Left lung (tissue), 4 donors: ENCODE measurements at regions not wholly inside any gene's neighbourhood (a gene's known extent, or its start where the extent isn't known, plus 50 kb on each side); places are given as distances from the start of the nearest gene placed in this dataset.
"Not testable (repeated sequence)": the region's sequence is repeated elsewhere in the genome, so short reads cannot be mapped to it uniquely, and the experiment has no call there.

Experiments
- ATAC-seq: fragments of 200-7000 bp; cut with Tn5 transposase; one replicate; pipeline ENCODE4 v1.9.1; 2020; ENCODE audit warnings: moderate library complexity
- DNase-seq, 4 donors: peaks; one replicate each; pipeline ENCODE4 v3.0.0-alpha.2; 2013 to 2020
- H3K27ac ChIP-seq, 2 donors: fragments of 200-600 bp; sonication (generic) in 1 of 2; one replicate each; pipeline versions ENCODE4 v1.5.0 to v1.8.0; 2020 to 2021
- H3K27me3 ChIP-seq, 2 donors: fragments of 200-600 bp; sonication (generic) in 1 of 2; one replicate each; pipeline versions ENCODE4 v1.5.0 to v1.8.0; 2020 to 2021
- H3K36me3 ChIP-seq, 2 donors: fragments of 200-600 bp; sonication (generic) in 1 of 2; one replicate each; pipeline versions ENCODE4 v1.5.0 to v1.8.0; 2020 to 2021
- H3K4me1 ChIP-seq, 2 donors: fragments of 200-600 bp; one replicate each; pipeline ENCODE4 v1.8.0; 2021
- H3K4me3 ChIP-seq, 2 donors: fragments of 200-600 bp; sonication (generic) in 1 of 2; one replicate each; pipeline versions ENCODE4 v1.5.0 to v1.8.0; 2020 to 2021; ENCODE audit warnings: mild to moderate bottlenecking in 1 of 2
- H3K9me3 ChIP-seq, 2 donors: fragments of 200-600 bp; sonication (generic) in 1 of 2; one replicate each; pipeline versions ENCODE4 v1.5.0 to v1.8.0; 2020 to 2021
- intact Hi-C, 2 donors: fragments of 100-400 bp; cut with DNase I; formaldehyde crosslinking; loops; one replicate each; pipeline versions ENCODE4 v1.11.2 to v1.14.2; 2022
- TF ChIP-seq, protein P1 (sequence below), 2 donors: fragments of 200-600 bp; sonication (generic) in 1 of 2; IDR thresholded peaks; one replicate each; pipeline versions ENCODE4 v1.5.0 to v1.8.0; 2021; ENCODE audit warnings: antibody characterized with exemption in 2 of 2
- donor health status: DM: no; HTN: yes; CAD: no.
- donor health status: DM: no; HTN: no; CAD: no.

- Histone ChIP-seq H3K27me3 (no peaks in the 10 kb centered on the region), H3K36me3 (no peaks in the 10 kb centered on the region), H3K9me3 (no peaks in the 10 kb centered on the region), H3K4me1 (no peaks in the 10 kb centered on the region), H3K27ac (no peak overlapping the region), H3K4me3 (no peak overlapping the region)
- no peak for DNase-seq
- TF ChIP-seq, protein P1, sequence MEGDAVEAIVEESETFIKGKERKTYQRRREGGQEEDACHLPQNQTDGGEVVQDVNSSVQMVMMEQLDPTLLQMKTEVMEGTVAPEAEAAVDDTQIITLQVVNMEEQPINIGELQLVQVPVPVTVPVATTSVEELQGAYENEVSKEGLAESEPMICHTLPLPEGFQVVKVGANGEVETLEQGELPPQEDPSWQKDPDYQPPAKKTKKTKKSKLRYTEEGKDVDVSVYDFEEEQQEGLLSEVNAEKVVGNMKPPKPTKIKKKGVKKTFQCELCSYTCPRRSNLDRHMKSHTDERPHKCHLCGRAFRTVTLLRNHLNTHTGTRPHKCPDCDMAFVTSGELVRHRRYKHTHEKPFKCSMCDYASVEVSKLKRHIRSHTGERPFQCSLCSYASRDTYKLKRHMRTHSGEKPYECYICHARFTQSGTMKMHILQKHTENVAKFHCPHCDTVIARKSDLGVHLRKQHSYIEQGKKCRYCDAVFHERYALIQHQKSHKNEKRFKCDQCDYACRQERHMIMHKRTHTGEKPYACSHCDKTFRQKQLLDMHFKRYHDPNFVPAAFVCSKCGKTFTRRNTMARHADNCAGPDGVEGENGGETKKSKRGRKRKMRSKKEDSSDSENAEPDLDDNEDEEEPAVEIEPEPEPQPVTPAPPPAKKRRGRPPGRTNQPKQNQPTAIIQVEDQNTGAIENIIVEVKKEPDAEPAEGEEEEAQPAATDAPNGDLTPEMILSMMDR (IDR thresholded peaks at IDR 0.05) = no peak
- ATAC-seq = no peak
- intact Hi-C loops = no loop called here
Measured at GRCh38 chr2:150063931-150064548, 423.4 kb downstream of the RND3 start.

DNA sequence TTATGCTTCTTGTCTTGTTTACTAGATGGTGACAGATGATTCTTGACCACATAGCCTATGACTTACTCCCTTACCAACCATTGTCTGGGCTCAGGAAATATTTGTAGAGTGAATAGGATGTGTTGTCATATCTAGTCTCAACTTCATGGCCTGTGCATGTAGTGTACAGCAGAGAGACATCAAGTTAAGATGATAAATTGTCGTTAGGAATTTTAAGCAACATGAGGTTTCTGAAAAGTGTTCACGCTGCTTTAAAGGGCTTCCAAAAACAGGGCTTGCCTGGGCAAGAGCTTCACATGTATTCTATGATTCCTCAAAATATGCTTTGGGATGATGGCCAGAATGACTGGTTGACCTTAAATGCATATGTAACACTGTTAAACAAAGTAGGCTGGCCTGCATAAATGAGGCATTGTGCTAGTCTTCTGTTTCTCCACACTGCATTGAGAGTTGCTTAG, 424.0 kb downstream of the RND3 start:
- TF ChIP-seq, protein P1 (IDR thresholded peaks at IDR 0.05) = no peak
- H3K27me3 ChIP-seq = no peaks in the 10 kb centered on the region
- intact Hi-C loops = no loop called here
- no peak overlapping the region for H3K27ac ChIP-seq
- DNase-seq (no peak), ATAC-seq (no peak)
- H3K4me1 ChIP-seq = no peaks in the 10 kb centered on the region
- H3K9me3 ChIP-seq = no peaks in the 10 kb centered on the region
- no peak overlapping the region for H3K4me3 ChIP-seq
- H3K36me3 ChIP-seq = no peaks in the 10 kb centered on the region

DNA sequence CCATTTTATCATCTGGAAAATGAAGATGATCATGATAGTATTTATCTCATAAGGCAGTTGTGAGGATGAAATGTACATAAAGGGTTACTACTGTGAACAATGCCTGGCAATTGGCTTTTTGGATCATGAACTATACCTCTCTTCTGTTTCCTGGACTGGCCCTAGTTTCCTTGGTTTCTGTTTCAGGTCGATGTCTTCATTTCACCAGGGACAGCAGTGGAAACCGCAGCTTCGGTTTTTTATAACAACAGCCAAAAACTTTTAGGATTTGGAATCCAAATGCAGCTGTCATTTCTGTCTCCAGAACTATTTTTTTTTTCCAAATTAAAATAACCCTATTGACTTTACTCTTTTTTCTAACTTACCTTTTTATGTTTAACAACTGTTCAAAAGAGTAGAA, 425.1 kb downstream of the RND3 start:
- Histone ChIP-seq H3K27ac (no peak overlapping the region), H3K36me3 (no peaks in the 10 kb centered on the region), H3K4me3 (no peak overlapping the region), H3K4me1 (no peaks in the 10 kb centered on the region), H3K9me3 (no peaks in the 10 kb centered on the region), H3K27me3 (no peaks in the 10 kb centered on the region)
- ATAC-seq = no peak
- no peak for DNase-seq
- intact Hi-C loops = no loop called here
- TF ChIP-seq, protein P1 (IDR thresholded peaks at IDR 0.05) = no peak

DNA sequence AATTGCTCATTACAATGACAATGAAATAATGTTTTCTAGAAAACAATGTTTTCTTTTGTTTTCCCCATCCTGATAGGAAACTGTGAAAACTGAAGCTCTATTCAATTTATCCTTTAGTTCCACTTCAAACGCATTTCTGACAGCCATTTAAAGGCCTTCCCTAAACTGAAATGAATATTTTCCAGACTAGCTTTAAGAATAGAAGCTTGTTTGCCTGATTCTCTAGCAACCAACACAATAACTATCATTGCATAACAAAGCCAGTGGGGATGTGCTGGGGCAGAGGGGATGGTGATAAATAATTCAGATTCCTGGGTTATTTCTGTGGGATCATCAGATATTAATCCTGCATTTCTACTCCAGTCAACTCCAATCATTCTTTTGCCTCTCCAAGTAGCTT, 427.1 kb downstream of the RND3 start:
- no peak overlapping the region for H3K4me3 ChIP-seq
- intact Hi-C loops = no loop called here
- no peak overlapping the region for H3K27ac ChIP-seq
- H3K9me3 ChIP-seq = no peaks in the 10 kb centered on the region
- no peaks in the 10 kb centered on the region for H3K36me3 ChIP-seq
- H3K4me1 ChIP-seq = no peaks in the 10 kb centered on the region
- no peaks in the 10 kb centered on the region for H3K27me3 ChIP-seq
- TF ChIP-seq, protein P1 (IDR thresholded peaks at IDR 0.05) = no peak
- ATAC-seq (no peak), DNase-seq (no peak)

- H3K9me3 ChIP-seq, H3K27ac ChIP-seq, intact Hi-C loops, H3K36me3 ChIP-seq, ATAC-seq, H3K27me3 ChIP-seq, H3K4me3 ChIP-seq, DNase-seq, H3K4me1 ChIP-seq: not testable (repeated sequence)
Measured at GRCh38 chr2:150059676-150060075, 427.8 kb downstream of the RND3 start.

- Histone ChIP-seq H3K27ac (no peak overlapping the region), H3K4me3 (no peak overlapping the region), H3K36me3 (no peaks in the 10 kb centered on the region), H3K4me1 (no peaks in the 10 kb centered on the region), H3K9me3 (no peaks in the 10 kb centered on the region), H3K27me3 (no peaks in the 10 kb centered on the region)
- TF ChIP-seq, protein P1 (IDR thresholded peaks at IDR 0.05) = no peak
- DNase-seq (no peak), ATAC-seq (no peak)
- intact Hi-C loops = no loop called here
Measured at GRCh38 chr2:150052457-150052856, 435.0 kb downstream of the RND3 start.
